GM18508 (cell line): ENCODE measurements at regions not wholly inside any gene's neighbourhood (a gene's known extent, or its start where the extent isn't known, plus 50 kb on each side); places are given as distances from the start of the nearest gene placed in this dataset.

Experiments
- ATAC-seq: cut with Tn5 transposase; IDR thresholded peaks from one replicate; pipeline ENCODE4 v1.9.1; 2021; ENCODE audit warnings: moderate number of reproducible peaks; ENCODE audit not compliant: insufficient read depth, unreplicated experiment

DNA sequence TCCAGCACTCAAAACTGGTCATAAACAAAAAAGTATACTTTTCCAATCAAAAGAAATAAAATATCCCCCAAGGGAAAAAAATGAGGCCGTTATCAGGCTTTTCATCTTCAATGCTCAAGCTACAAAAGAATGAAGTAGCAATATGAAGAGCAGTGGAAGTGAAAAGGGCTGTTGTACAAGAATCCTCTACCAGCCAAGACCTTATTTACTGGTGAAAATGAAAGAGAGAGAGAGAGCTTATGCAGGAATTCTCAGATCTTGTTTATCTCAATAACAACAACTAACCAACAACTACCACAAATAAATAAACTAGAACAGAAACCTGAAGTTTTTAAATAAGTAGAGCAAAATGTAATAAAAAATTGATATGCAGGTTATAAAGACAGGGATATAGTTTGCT, 400.6 kb downstream of the HDGFL1 start:
- no peak for ATAC-seq

DNA sequence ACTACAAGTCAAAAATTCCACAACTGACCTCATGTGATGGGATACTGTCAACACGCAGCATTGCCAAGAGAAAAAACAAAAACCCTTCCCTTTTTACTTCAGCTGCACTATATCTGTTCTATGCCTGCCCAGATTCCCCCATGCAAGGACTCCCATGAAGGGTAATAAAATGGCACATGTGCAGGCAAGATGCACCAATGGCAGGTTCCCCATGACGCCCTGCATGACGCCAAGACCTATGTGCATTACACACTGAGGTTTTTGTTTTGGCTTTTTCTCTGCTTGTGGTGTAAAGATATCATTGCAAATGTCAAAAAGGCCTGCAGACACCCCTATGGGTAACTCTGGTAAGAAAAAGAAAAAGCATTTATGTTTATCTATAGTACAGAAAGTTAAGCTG, 403.4 kb downstream of the HDGFL1 start:
- no peak for ATAC-seq

DNA sequence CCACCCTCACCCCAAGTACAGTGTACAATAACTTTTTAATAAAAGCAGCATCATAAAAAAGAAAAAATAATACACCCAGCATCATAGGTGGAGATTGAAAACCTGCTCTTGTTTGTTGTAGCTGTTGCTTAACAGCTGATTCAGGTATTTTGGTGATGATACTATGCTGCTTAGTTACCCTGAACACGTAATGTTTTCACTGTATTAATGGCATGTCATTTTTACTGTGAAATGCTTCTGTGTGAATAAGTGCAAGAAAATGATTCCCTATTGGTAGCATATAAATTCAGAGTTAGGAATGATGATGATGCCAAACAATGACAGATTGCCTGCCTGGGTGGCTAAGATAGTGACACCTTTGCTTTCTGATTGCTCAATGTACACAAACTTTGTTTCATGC, 405.7 kb downstream of the HDGFL1 start:
- ATAC-seq = no peak

DNA sequence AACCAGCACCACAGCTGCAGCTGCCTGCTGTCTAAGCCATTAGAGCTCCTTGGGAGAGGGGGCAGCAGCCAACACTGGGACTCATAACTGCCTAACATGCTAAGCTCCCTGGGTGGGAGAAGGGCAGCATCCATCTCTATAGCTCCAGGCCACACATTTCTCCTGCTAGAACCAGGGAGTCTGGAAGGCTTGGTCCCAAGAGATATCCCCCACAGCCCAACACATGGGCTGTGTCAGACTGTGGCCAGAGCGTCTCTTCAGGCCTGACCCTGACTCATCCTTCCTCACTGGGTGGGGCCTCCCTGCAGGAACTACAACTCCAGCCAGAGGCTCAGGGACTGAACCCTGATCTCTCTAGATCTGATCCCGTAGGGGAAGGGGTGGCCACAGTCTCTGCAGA, 411.1 kb downstream of the HDGFL1 start:
- no peak for ATAC-seq

DNA sequence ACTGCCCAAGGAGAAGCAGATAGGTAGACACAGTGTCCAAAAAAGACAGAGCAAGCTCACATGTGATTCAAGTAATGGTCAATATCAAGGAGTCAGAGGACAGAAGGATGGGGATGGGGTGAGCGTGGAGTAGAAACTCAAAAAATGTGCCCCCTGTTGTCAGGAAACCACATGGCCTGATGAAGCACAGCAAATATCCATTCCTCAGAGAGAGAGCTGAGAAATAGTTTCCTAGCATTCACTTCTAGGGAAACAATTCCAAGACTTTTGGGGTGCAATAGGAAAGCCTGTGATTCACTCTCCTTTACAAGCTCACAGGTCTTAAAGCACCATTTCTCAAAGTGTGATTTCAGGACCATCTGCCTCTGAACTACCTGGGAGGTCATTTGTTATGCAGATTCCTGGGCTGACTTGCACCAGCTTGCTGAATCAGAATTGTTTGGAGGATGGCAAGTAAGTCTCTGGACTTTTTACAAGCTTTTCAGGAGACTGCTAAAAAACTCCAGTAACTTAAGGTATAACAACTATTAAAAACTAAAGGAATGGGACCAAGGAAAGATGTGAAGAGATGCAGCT, 432.8 kb downstream of the HDGFL1 start:
- no peak for ATAC-seq

DNA sequence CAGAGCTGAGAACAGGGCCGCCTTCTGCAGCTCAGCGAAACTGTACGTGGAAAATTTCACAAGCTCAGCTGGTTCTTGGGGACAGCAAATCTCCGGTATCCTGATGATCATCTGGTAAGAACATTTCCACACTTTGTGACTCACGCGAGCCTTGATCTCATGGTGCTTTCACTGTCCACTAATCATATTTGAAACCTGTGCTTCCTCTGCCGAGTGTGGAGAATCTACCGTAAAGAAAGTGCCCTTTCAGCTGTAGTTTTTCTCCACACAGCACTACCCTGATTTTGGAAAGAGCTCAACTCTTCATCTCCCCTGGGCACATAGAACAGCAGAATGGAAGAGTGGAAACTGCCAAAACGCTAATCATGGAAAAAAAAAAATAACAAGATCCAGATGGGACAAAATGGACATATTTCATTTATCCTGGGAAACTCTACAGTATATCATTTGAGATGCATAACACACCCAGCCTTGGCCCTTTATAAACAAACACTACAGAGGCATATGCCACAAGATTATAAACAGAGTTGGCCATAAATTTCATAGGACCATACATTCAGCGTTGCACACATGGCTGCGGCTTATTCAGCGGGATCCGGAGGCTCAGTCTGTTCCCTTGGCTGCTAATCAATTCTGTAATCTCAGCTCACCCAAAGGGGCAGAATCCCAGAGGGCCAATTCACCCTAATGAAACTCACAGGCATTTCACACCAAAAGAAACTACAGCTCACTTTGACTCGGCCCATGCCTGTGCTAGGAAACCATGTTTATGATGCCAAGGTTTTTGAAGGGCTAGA, 434.5 kb downstream of the HDGFL1 start:
- no peak for ATAC-seq

DNA sequence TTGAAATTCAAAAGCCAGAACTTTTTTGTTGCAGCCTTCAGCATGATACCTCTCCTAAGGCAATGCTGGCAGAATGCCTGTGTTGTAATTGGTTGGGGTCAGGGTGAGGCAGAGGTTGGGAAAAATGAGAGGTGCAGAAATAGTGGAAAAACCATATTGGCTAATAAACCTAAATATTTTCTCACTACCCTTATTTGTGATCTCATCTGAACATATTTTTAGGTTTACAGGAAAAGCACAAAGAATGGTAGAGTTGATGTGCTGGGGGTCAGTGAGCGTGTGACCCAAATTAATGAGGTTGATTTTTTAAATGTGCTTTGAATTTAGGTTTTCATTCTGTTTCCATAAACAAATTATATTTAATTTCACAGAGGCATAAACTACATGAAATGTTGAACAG, 437.3 kb downstream of the HDGFL1 start:
- no peak for ATAC-seq

DNA sequence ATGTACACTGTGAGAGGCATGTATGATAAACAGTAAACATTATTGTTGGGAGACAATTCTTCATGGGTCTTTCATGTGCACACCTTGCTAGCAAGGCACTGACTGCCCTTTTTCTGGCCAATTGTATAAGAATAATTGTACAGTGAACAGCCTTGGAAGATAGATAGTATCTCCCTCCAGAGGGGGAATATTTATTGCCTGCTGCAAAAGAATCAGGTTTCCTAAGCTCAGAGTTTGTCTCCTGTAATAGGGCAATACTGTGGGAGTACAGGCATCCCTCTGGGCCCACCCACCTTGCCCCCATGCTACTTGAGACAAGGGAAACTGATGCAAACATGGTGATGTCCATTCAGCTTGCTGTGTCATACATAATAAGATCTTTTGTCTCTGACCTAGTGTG, 442.2 kb downstream of the HDGFL1 start:
- ATAC-seq = no peak

DNA sequence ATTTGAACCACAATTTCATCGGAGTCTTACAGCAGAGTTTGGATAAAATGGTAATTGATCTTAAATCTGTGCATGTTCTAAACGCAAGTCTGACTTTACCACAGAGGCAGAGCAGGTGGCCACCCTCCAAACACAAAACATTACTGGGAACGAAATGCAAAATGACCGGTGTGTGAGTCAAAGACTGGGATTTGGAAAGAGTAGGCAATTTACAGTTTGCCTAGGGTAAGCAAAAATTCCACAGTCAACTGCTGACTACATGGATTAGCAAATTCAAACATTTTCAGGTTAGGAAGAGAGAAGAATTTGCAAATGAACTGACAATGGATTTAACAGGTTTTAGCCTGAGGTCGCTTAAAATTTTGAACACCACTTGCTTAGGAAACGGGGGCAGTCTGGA, 444.4 kb downstream of the HDGFL1 start:
- no peak for ATAC-seq

DNA sequence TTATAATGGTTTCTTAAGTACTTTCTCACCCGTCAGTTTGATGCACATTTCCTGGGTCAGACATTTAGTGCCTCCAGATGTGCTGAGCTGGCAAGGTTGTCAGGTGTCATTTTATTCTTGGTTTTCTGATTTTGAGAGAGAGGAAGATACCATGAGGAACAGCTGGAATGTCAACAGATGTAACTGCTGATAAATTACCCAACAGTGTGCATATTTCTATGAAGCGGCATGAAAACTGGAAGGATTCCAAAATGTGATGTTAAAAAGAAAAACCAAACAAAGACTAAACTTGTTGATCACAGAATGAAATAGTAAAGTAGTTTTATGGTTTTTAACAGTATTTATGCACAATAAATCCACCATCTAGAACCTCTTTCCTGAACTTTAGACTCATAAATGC, 447.3 kb downstream of the HDGFL1 start:
- ATAC-seq = no peak

DNA sequence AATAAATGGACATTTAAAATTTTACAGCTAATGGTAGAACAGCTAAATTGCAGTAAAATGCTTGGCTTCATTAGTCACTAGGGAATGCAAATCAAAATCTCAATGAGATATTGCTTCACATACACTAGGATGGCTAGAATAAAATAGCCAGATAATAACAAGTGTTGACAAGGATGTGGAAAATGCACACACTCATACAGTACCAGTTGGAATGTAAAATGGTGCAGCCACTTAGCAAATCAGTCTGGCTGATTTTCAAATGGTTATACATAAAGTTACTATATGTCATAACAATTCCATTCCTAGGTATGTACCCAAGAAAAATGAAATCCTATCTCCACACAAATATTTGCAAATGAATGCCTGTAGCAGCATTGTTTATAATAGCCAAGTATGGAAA, 452.1 kb downstream of the HDGFL1 start:
- no peak for ATAC-seq

DNA sequence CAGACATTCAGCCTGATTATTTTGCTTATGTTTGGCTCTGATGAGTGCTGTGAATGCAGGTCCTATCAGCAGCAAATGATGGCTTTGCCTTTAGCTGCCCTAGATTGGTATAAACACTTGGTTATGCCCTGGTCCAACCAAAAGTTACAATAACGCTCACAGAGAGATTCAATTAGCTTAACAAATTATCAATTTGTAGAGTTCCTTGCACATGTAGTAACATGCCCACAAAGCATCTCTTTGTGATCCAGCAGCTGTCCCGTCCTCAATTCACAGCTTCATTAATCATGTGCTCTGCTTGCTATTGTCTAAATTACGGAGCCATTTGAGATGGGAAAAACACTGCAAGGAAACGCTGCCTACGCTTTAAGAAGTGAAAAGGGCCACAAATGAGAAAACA, 457.9 kb downstream of the HDGFL1 start:
- no peak for ATAC-seq

DNA sequence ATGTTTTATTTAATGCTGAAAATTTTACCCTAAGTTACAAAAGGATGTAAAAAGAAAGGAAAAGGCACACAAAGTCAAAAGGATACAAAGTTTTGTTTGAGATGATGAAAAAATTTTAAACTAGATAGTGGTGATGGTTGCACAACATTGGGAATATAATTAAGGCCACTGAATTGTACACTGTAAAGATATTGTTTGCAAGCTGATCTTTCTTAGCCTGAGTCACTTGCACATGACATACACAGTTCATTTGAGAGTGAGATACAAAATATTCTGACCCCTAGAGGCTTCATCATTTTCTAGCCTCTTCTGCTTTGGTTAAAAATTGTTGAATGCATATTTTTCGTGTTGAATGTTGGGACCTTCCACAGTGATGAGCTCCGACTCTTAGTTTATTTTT, 462.6 kb downstream of the HDGFL1 start:
- ATAC-seq = no peak

DNA sequence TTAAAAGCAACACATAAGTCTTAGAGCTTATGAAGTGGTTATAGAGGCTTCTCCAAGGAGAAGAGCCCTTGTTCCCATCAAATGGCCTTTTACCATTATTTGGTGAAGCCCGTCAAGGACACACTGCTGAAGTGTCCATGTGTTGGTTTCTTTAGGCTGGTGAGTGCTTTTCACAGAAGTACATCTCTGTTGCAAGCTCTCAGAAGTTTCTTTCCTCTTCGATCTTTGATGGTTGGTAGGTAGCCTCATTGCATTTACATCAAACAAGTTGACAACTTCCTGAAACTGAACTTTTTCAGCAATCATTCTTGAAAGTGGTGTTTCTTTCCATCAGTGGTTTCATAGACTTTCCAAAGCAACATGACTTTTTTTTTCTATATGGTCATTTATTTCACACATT, 465.6 kb downstream of the HDGFL1 start:
- no peak for ATAC-seq

DNA sequence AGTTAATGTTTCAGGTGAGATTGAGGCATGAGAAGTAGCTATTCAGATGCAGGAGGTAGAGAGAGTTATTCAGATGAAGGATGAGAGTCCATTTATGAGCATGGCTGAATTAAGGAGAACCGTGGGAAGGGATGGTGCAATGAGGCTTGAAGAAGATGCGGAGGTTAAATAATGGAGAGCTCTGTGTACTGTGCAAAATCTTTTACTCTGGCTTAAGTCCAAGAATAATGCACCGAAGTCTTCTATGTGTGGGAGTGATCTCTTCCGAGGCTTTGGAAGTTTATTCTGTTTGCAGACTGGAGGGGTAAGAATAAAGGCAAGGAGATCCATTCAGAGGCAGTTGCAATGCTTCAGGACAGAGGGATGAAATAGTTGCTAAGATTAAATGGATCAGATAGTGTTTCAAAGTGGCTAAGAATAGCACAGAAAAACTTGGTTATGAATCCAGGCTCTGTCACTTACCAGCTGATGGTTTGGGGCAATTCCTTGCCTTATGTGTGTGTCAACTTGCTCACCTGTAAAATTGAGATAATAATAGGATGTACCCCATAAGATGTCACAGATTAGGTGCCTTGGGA, 467.1 kb downstream of the HDGFL1 start:
- no peak for ATAC-seq

DNA sequence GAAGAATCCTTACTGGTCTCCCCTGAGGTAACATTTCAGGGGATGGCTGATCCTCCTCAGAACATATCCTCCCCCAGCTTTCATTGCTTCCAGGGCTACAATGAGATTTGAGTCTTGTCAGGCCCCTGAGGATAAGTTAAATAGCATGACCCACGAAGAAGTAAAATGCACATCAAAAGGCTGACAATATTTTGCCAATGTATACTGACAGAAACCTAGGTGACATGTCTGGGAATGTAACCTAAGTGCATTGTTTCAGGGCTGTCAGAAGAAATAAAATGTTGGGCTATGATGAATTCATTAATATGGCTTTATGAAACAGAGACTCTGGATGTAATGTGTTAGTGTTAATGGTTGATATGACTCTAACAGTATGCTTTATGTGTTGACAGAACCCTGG, 471.5 kb downstream of the HDGFL1 start:
- no peak for ATAC-seq

DNA sequence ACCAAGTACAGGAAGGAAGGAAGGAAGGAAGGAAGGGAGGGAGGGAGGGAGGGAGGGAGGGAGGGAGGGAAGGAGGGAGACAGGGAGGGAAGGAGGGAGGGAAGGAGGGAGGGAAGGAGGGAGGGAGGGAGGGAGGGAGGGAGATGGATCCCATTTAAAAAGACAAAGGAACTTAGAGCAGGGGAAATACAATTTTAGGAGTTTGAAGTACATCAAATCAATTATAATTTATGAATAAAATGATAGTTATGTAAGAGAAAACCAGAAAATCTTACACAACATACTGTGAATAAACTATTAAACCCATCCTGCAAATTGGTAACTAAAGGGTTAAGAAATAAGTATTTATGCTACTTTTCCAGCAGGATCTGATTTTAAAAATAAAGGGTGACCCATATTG, 475.9 kb downstream of the HDGFL1 start:
- ATAC-seq = no peak

DNA sequence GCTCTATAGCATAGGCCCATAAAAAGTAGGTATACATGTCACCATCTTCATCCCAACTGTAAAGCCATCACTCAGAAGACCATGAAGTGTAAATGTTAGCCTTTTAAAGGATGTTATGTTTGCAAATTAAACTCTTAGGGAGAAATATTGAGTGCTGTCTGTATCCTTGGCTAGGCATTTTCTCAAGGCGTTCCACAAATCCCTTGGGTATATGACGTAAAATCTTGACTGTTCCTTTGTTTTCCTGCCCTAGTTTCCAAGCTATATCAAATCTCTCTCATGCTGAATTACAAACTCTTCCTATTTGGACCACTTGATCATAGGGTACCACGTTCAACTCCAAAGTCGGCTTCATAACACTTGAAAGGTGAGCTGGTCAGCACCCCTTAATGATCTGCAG, 486.2 kb downstream of the HDGFL1 start:
- no peak for ATAC-seq

DNA sequence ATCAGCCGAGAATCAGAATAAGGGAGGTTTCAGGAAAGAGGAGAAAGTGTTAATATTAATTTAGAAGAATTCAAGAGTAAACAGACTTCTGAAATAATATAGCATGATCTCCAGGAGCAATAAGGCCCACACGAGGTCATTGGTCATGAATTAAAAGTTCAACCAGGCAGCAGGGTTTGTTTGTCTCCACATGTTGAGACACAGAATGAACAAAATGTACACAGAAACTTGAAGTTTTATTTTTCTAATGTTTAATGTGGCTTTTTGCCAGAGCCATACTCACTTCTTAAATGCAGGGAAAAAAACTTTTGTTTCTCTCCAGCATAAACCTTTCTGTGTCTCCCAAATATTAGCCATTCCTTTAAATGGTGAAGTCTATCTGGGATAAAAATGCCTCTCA, 504.5 kb downstream of the HDGFL1 start:
- no peak for ATAC-seq

DNA sequence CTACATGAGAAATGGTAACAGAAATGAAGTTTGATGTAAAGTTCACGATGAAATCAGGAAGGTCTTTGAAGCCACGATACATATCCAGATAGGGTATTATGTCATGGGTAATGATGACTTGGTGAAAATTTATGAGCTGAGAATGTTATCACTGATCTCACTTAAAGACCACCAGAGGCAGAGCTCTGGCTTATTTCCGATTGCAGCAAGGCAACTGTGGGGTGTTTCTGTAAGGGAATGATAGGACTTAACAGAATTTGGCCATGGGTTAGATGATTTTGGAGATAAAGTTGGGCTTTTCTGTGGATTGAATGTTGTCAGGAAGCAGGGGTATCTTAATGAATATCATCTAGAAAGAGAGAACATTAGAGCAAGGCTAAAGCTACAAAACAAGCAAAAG, 508.4 kb downstream of the HDGFL1 start:
- ATAC-seq = no peak

DNA sequence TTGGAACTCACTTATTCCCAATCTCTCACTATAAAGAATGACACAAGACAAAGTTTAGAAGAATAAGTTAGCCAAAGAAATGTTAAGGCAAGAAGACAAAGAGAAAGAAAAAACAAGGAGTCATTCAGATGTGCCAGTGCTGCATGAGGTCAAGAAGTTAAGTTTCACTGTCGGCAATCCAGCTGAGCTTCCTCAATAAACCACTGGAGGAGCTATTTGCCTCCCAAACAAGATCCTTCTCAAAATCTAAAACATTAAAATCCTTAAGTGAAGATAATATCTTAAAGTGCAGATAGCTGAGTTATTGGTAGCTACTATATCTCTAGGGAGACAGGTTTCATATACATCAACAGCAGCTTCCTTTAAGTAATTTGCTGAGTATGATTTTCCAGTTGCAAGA, 512.3 kb downstream of the HDGFL1 start:
- ATAC-seq = no peak

DNA sequence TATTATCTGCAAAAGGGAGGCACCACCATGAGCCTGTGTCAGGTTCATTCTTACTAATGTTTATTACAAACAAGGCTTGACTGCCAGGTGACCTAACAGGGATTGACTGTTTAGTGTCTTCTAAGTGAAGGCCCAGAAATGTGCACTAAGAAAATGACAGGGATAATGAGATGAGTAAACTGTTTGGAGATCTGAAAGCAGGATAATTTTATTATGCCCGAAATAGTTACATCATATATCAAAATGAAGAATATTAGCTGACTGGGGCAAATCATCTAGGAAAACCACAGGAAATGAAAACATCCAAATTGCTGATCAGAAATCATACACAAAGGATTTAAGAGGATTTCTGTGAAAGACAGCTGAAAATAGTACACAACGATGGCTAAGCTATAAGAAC, 516.7 kb downstream of the HDGFL1 start:
- no peak for ATAC-seq
